Colonic mucosa (tissue), 4 donors: ENCODE measurements at regions not wholly inside any gene's neighbourhood (a gene's known extent, or its start where the extent isn't known, plus 50 kb on each side); places are given as distances from the start of the nearest gene placed in this dataset.

Experiments
- DNase-seq: peaks from one replicate; pipeline ENCODE4 v3.0.0-alpha.2; 2020
- H3K27ac ChIP-seq: fragments of 200-600 bp; one replicate; pipeline ENCODE4 v1.8.0; 2021
- H3K27me3 ChIP-seq: fragments of 200-600 bp; one replicate; pipeline ENCODE4 v1.8.0; 2021
- H3K36me3 ChIP-seq: fragments of 200-600 bp; one replicate; pipeline ENCODE4 v1.8.0; 2021
- H3K4me1 ChIP-seq: fragments of 200-600 bp; one replicate; pipeline ENCODE4 v1.8.0; 2021; ENCODE audit warnings: mild to moderate bottlenecking
- H3K4me3 ChIP-seq: fragments of 200-600 bp; one replicate; pipeline ENCODE4 v1.8.0; 2021
- H3K9ac ChIP-seq, 2 donors: one replicate each; pipeline ENCODE4 v1.7.0; 2013; ENCODE audit warnings: control low read depth in 2 of 2, low read depth in 2 of 2, low read length in 2 of 2
- H3K9me3 ChIP-seq: fragments of 200-600 bp; one replicate; pipeline ENCODE4 v1.8.0; 2021
- CTCF ChIP-seq: fragments of 200-600 bp; IDR thresholded peaks from one replicate; pipeline ENCODE4 v1.8.0; 2022; ENCODE audit warnings: antibody characterized with exemption, mild to moderate bottlenecking
- intact Hi-C: fragments of 100-400 bp; cut with DNase I; formaldehyde crosslinking; loops from one replicate; pipeline ENCODE4 v1.14.1; 2022
- donor health status: healthy.
- donor health status: DM: no; HTN: no; CAD: no.
- donor health status: DM: no; HTN: no; CAD: no.

- intact Hi-C loops, result no loop called here
- no peak for TF ChIP-seq CTCF
- DNase-seq, result no peak
- no peaks in the 10 kb centered on the region for H3K4me1 ChIP-seq
- H3K27me3 ChIP-seq, result no peaks in the 10 kb centered on the region
- no peak overlapping the region for H3K4me3 ChIP-seq
- H3K27ac ChIP-seq, result no peak overlapping the region
- H3K36me3 ChIP-seq, result no peaks in the 10 kb centered on the region
- no peak overlapping the region for H3K9ac ChIP-seq
- H3K9me3 ChIP-seq, result no peaks in the 10 kb centered on the region
Measured at GRCh38 chr19:29303069-29303718, 90.2 kb upstream of the UQCRFS1 start.

GRCh38 chr19:29303719-29304090, 90.8 kb upstream of the UQCRFS1 start:
- Histone ChIP-seq H3K9ac (no peak overlapping the region), H3K36me3 (no peaks in the 10 kb centered on the region), H3K27ac (no peak overlapping the region), H3K4me3 (no peak overlapping the region), H3K4me1 (no peaks in the 10 kb centered on the region), H3K27me3 (no peaks in the 10 kb centered on the region), H3K9me3 (no peaks in the 10 kb centered on the region)
- no peak for TF ChIP-seq CTCF
- intact Hi-C loops, result no loop called here
- DNase-seq, result no peak

- Histone ChIP-seq H3K4me1 (no peaks in the 10 kb centered on the region), H3K9ac (no peak overlapping the region), H3K36me3 (no peaks in the 10 kb centered on the region), H3K4me3 (no peak overlapping the region), H3K27me3 (no peaks in the 10 kb centered on the region), H3K27ac (no peak overlapping the region), H3K9me3 (no peaks in the 10 kb centered on the region)
- no peak for TF ChIP-seq CTCF
- intact Hi-C loops, result no loop called here
- DNase-seq, result no peak
Measured at GRCh38 chr19:29305268-29305667, 92.3 kb upstream of the UQCRFS1 start.

GRCh38 chr19:29308977-29309590, 96.1 kb upstream of the UQCRFS1 start:
- Histone ChIP-seq H3K36me3 (no peaks in the 10 kb centered on the region), H3K27me3 (no peaks in the 10 kb centered on the region), H3K4me3 (no peak overlapping the region), H3K4me1 (no peaks in the 10 kb centered on the region), H3K27ac (no peak overlapping the region), H3K9me3 (no peaks in the 10 kb centered on the region), H3K9ac (no peak overlapping the region)
- TF ChIP-seq CTCF, result no peak
- no peak for DNase-seq
- intact Hi-C loops, result no loop called here

- H3K27me3 ChIP-seq, result no peaks in the 10 kb centered on the region
Measured at GRCh38 chr19:29309637-29310036, 96.7 kb upstream of the UQCRFS1 start.

More at GRCh38 chr19:29309637-29310036, 96.7 kb upstream of the UQCRFS1 start:
- Histone ChIP-seq H3K4me3 (no peak overlapping the region), H3K9me3 (no peaks in the 10 kb centered on the region), H3K4me1 (no peaks in the 10 kb centered on the region), H3K9ac (no peak overlapping the region), H3K27ac (no peak overlapping the region), H3K36me3 (no peaks in the 10 kb centered on the region)
- DNase-seq, result no peak
- intact Hi-C loops, result no loop called here
- TF ChIP-seq CTCF, result no peak
